ENCODE measurements at regions not wholly inside any gene's neighbourhood (a gene's known extent, or its start where the extent isn't known, plus 50 kb on each side); places are given as distances from the start of the nearest gene placed in this dataset.
"Not testable (repeated sequence)": the region's sequence is repeated elsewhere in the genome, so short reads cannot be mapped to it uniquely, and the experiment has no call there.

DNA sequence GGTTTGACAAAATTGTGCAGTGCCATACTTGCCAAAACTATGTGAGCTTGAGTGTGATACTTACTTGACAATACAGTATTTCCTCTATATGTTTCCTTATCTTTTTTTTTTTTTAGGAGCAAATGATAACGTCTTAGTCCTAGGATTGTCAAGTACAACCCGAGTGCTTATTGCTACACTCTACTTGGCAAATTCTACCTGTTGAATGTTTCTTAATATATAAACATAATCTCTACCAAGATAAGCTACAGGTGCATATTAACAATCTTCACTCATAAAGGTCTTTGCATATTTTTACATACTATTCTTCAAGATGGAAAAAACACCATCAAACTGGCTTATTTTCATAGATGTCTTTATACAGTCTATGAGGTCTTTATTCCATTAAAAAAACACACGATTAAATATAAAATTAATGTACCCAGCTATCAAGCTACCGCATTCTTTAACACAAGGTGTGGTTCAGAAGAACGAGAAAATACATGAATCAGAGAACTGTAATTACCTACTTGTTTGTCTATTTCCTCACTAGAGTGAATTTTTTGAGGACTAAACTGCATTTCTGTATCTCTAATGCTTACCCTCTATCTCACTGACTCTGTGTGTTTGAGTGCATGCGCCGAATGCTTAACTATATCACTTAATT lies 76.1 kb upstream of the PDSS1 start:
- no peak for DNase-seq
- intact Hi-C loops (cut with DNase I) = no loop called here

DNA sequence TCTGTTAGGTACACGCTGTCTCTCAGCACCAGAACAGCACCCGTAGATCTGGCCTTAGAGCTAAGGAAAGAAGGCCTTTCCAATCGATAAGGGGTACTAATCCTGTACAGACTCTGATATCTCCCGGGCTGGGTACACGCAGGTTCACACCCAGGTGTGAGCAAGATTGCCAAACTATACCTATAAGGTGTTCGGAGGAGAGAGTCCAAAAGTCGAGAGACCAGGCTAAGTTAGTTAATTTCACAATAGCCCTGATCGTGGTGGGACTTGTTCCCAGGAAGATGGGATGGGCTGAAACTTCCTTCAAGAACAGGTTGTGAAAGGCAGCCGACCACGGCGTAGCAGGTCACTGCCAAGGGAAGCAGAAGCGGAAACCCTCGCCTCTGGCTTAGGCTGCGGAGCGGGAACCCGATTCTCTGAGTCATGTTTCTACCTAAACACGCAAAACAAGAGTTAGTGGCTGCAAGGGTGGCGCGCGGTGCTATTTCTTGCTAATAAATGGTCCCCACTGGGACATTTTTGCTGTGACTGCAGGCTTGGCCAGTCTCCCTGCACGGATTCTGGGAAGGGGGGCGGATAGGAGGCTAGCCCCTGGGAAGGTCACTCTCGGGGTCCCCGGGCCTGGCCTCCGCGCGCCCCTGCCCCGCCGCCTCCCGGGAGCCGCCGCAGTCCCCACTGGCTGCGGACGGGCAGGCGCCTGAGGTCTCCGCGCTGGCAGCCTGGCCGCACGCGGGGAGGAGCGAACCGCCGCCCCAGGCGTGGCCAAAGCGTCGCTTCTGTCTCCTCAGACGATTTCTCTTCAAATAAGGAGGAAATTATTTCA lies 75.4 kb upstream of the PDSS1 start:
- peak in 4 of 10 donors; percentile 20 to 80 (median 72) for DNase-seq
- intact Hi-C loops (cut with DNase I) = no loop called here

GRCh38 chr10:26622891-26623290 lies 74.6 kb upstream of the PDSS1 start:
- DNase-seq = no peak
- intact Hi-C loops (cut with DNase I) = no loop called here

- DNase-seq = no peak
- intact Hi-C loops (cut with DNase I) = no loop called here
Measured at GRCh38 chr10:26624006-26624405, 73.5 kb upstream of the PDSS1 start.

GRCh38 chr10:26626066-26626465 lies 71.4 kb upstream of the PDSS1 start:
- intact Hi-C loops (cut with DNase I) = loop anchor here (5.0 kb wide), 1 partner anchor 696 kb away; no protein-coding TSS in a partner anchor
- DNase-seq = no peak

GRCh38 chr10:26627324-26627723 lies 70.2 kb upstream of the PDSS1 start:
- intact Hi-C loops (cut with DNase I) = loop anchor here (5.0 kb wide), 1 partner anchor 695 kb away; no protein-coding TSS in a partner anchor

DNA sequence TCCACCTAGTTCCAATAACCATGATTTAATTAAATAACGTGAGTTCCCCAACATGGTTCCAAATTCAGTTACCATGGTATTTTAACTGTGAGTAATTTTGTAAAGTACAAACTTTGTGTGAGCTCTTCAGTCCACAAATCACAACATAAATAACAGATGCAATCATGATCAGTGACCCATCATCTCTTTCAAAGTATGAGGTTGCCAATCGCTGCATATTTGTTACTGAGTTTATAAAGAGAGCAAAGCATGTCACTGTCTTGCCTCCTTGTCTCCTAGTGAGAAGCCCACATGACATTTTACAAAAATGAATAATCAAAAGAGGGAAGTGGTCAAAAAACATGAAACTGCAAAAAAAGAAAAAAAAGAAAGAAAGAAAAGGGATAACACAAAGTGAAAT lies 69.1 kb upstream of the PDSS1 start:
- intact Hi-C loops (cut with DNase I) = loop anchor here (5.0 kb wide), 1 partner anchor 694 kb away; no protein-coding TSS in a partner anchor
- DNase-seq = no peak

More at GRCh38 chr10:26627324-26627723, 70.2 kb upstream of the PDSS1 start:
- no peak for DNase-seq

- intact Hi-C loops (cut with DNase I); DNase-seq: not testable (repeated sequence)
Measured at GRCh38 chr10:26632171-26632570, 65.3 kb upstream of the PDSS1 start.

- intact Hi-C loops (cut with DNase I); DNase-seq: not testable (repeated sequence)
Measured at GRCh38 chr10:26634111-26634510, 63.4 kb upstream of the PDSS1 start.

DNA sequence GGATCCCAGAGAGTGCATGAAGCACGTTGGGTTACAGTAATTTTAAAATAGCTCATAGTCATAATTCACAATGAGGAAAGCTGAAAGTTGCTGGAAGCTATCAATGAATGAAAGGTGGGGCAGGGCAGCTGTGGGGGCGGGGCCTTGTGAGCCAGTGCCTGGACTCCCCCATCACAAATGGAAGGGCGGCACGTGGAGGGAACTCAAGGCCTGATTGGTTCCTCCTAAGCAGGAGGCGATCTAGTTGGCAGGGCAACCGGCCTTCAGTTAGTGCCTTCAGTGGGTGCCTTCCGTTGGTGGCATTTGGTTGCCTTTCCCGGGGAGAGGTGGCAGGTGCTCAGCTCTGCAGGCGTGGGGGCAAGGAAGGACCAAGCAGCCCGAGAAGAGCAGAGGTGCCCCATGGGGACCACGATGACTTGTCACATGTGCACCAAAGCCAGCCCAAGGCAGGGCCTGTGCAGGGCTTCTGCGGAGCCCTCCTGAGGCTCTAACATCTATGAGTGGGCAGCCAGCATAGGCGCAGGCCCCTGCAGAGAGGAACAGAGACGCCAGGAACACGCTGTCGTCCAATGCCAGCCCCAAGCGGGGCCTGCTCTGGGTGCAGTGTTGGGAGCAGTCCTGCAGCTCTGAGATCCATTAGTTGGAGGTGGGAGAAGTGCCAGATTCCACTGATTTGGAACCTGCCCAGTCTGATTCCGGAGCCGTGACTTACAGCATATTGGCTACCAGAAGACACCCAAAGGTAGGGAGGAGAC lies 59.8 kb upstream of the PDSS1 start:
- intact Hi-C loops (cut with DNase I) = no loop called here

DNA sequence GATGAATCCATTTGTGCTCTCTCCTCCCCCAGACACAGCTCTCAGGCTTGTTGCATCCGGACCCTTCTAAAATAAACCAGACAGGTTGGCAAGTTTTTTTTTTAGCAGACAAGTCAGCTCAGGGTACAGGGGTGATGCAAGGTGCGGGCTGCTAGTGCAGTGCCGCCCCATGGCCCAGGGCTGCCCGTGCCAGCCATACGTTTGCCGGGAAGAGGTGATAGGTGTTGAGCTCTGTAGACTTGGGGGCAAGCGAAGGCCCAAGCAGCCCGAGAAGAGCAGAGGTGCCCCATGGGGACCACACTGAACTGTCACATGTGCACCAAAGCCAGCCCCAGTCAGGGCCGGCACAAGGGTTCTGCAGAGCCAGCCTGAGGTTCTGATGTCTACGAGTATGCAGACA lies 57.1 kb upstream of the PDSS1 start:
- intact Hi-C loops (cut with DNase I) = no loop called here
- DNase-seq = no peak

More for the DNA sequence above, 59.8 kb upstream of the PDSS1 start:
- DNase-seq = no peak

DNA sequence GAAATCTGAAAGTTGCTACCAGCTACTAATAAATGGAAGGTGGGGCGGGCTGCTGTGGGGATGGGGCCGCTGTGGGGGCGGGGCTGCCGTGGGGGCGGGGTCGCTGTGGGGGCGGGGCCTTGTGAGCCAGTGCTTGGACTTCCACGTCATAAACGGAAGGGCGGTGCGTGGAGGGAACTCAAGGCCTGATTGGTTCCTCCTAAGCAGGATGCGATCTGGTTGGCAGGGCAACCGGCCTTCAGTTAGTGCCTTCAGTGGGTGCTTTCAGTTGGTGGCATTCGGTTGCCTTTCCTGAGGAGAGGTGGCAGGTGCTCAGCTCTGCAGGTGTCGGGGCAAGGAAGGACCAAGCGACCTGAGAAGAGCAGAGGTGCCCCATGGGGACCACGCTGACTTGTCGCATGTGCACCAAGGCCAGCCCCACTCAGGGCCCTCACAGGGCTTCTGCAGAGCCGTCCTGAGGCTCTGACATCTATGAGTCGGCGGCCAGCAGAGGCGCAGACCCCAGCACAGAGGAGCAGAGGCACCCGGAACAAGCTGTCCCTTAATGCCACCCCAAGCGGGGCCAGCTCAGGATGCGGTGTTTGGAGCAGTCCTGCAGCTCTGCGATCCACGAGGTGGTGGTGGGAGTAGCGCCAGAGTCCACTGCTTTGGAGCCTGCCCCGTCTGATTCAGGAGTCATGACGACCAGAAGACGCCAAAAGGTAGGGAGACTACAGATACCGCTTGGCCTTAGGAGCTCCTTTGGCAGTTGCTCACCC lies 54.4 kb upstream of the PDSS1 start:
- peak in 1 of 10 donors; percentile 66 for DNase-seq
- intact Hi-C loops (cut with DNase I) = no loop called here

DNA sequence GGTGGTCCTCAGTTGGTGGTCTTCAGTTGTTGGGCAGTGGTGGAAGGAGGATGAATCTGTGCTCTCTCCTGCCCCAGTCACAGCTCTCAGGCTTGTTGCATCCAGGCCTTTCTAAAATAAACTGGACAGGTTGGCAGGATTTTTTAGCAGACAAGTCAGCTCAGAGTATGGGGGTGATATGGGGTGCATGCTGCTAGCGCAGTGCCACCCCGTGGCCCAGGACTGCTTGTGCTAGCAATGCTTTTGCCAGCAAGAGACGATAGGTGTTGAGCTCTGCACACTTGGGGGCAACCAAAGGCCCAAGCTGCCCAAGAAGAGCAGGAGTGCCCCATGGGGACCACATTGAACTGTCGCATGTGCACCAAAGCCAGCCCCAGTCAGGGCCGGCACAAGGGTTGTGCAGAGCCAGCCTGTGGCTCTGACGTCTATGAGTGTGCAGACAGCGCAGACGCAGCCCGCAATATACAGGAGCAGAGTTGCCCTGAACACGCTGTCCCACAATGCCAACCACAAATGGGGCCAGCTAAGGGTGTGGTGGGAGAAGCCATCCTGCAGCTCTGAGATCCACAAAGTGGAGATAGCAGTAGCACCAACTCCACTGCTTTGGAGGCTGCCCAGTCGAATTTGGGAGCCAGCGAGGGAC lies 49.8 kb upstream of the PDSS1 start:
- intact Hi-C loops (cut with DNase I) = no loop called here
- no peak for DNase-seq
